MCF 10A (cell line): ENCODE measurements at regions not wholly inside any gene's neighbourhood (a gene's known extent, or its start where the extent isn't known, plus 50 kb on each side); places are given as distances from the start of the nearest gene placed in this dataset.

Experiments used
- BruUV-seq: library from RNA; stranded (reverse); fragments of 400-500 nt; replicated peaks from 2 replicates; lab custom pipeline; 2021; lab: Mats Ljungman, UMichigan
- CTCF ChIA-PET: fragments of 300-600 bp; sonication (Branson Sonifier 250); formaldehyde crosslinking; extraction: SDS; loops from one replicate; lab custom pipeline; 2021; ENCODE audit warnings: antibody characterized with exemption, inconsistent platforms; lab: Yijun Ruan, JAX
- POLR2A ChIA-PET: fragments of 300-600, 350-650 bp; sonication (Branson Sonifier 250); formaldehyde crosslinking; extraction: SDS; loops from one replicate; lab custom pipeline; 2020; ENCODE audit warnings: antibody characterized with exemption, inconsistent platforms; lab: Yijun Ruan, JAX
- DNase-seq: peaks from one replicate; pipeline ENCODE4 v3.0.0-alpha.2; 2018; ENCODE audit not compliant: unreplicated experiment
- H3K27ac Mint-ChIP-seq: one replicate; pipeline ENCODE4 v1.8.0; 2022; ENCODE audit warnings: mild to moderate bottlenecking, low read depth, mixed read lengths; ENCODE audit not compliant: unreplicated experiment
- H3K27me3 Mint-ChIP-seq: one replicate; pipeline ENCODE4 v1.8.0; 2022; ENCODE audit warnings: mixed read lengths; ENCODE audit not compliant: insufficient read depth, unreplicated experiment
- H3K36me3 Mint-ChIP-seq: one replicate; pipeline ENCODE4 v1.8.0; 2022; ENCODE audit warnings: mild to moderate bottlenecking, moderate library complexity, mixed read lengths; ENCODE audit not compliant: insufficient read depth, unreplicated experiment
- H3K4me1 Mint-ChIP-seq: one replicate; pipeline ENCODE4 v1.8.0; 2022; ENCODE audit warnings: mixed read lengths; ENCODE audit not compliant: insufficient read depth, unreplicated experiment
- H3K4me3 Mint-ChIP-seq: one replicate; pipeline ENCODE4 v1.8.0; 2022; ENCODE audit warnings: mild to moderate bottlenecking, moderate library complexity, mixed read lengths; ENCODE audit not compliant: unreplicated experiment
- H3K9me3 Mint-ChIP-seq: one replicate; pipeline ENCODE4 v1.8.0; 2022; ENCODE audit warnings: mixed read lengths; ENCODE audit not compliant: unreplicated experiment
- intact Hi-C: fragments of 100-400 bp; cut with micrococcal nuclease; formaldehyde crosslinking; loops from 2 replicates; pipeline ENCODE4 v1.14.1; 2022
- TF ChIP-seq, protein P1 (sequence below): fragments of 200-600 bp; IDR thresholded peaks from one replicate; pipeline ENCODE4 v1.8.0; 2022; ENCODE audit warnings: antibody characterized with exemption, mild to moderate bottlenecking; ENCODE audit not compliant: unreplicated experiment

DNA sequence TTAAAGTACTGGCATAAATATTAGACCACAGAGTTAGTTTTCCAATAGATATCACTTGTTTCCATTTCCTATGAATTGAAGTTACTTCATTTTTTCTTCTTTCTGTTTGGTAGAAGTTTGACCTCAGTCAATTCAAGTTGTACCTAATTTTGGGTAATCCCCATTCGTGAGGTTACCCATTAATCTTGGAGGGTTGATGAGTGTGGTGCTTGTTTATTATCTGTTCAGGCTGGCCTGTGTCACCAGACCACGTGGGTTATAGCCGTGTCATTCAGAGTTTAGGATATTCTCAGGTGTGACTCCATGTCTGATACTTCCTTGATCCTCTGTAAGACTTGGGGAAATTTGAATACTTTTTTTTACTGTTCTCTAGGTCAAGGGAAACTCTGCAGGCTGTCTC lies 133.9 kb upstream of the TPK1 start:
- Mint-ChIP-seq H3K27me3 (peaks cover 19% of the 10 kb centered on the region), H3K4me1 (no peaks in the 10 kb centered on the region), H3K4me3 (no peak overlapping the region), H3K27ac (no peak overlapping the region), H3K9me3 (no peaks in the 10 kb centered on the region), H3K36me3 (no peaks in the 10 kb centered on the region)
- no TSS peak for BruUV-seq
- no peak for DNase-seq
- TF ChIP-seq, protein P1, sequence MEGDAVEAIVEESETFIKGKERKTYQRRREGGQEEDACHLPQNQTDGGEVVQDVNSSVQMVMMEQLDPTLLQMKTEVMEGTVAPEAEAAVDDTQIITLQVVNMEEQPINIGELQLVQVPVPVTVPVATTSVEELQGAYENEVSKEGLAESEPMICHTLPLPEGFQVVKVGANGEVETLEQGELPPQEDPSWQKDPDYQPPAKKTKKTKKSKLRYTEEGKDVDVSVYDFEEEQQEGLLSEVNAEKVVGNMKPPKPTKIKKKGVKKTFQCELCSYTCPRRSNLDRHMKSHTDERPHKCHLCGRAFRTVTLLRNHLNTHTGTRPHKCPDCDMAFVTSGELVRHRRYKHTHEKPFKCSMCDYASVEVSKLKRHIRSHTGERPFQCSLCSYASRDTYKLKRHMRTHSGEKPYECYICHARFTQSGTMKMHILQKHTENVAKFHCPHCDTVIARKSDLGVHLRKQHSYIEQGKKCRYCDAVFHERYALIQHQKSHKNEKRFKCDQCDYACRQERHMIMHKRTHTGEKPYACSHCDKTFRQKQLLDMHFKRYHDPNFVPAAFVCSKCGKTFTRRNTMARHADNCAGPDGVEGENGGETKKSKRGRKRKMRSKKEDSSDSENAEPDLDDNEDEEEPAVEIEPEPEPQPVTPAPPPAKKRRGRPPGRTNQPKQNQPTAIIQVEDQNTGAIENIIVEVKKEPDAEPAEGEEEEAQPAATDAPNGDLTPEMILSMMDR: no peak
- CTCF ChIA-PET: no interaction called here
- POLR2A ChIA-PET: no interaction called here
- intact Hi-C loops: no loop called here

DNA sequence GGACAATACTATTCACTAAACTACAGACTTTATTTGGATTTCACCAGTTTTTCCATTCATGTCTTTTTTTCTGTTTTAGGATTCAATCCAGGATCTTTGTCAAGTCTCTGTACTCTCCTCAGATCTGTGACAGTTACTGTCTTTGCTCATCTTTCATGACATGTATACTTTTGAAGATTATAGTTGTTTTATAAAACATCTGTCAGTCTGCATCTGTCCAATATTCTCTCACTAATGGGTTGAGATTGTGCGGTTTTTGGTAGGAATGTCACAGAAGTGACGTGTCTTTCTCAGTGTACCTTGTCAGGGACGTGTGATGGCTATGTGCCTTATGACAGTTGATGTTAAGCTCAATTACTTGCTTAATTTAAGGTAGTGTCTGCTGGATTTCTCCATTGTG lies 124.9 kb upstream of the TPK1 start:
- DNase-seq: no peak
- Mint-ChIP-seq H3K4me1 (no peaks in the 10 kb centered on the region), H3K36me3 (no peaks in the 10 kb centered on the region), H3K27me3 (no peaks in the 10 kb centered on the region), H3K9me3 (no peaks in the 10 kb centered on the region), H3K4me3 (no peak overlapping the region), H3K27ac (no peak overlapping the region)
- ChIA-PET CTCF (interaction anchor here (1.1 kb wide), 1 partner anchor 8 kb away, joined by 5 read pairs; no protein-coding TSS in a partner anchor), POLR2A (no interaction called here)
- intact Hi-C loops: no loop called here
- TF ChIP-seq, protein P1: no peak
- no TSS peak for BruUV-seq

DNA sequence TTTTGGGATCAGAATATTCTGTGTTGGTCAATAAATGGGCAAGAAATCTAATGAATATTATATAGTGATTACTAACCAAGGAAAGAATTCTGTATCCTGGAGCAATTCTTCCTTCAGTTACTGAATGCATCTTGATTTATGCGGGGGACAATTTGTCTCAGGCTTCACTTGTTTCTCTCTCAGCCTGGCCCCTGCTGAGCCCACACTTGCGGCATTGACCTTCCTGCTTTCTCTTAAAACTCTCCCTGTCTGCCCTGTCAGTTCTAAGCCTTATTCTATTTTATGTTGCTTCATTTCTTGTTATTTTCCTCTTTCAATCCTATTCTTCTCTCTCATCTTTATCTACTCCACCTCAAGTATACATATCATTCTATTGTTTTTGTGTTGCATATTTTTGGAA lies 122.1 kb upstream of the TPK1 start:
- intact Hi-C loops: no loop called here
- Mint-ChIP-seq H3K9me3 (no peaks in the 10 kb centered on the region), H3K36me3 (no peaks in the 10 kb centered on the region), H3K4me3 (no peak overlapping the region), H3K27me3 (no peaks in the 10 kb centered on the region), H3K27ac (no peak overlapping the region), H3K4me1 (no peaks in the 10 kb centered on the region)
- no peak for DNase-seq
- CTCF ChIA-PET: no interaction called here
- POLR2A ChIA-PET: no interaction called here
- TF ChIP-seq, protein P1: no peak
- BruUV-seq: no TSS peak

DNA sequence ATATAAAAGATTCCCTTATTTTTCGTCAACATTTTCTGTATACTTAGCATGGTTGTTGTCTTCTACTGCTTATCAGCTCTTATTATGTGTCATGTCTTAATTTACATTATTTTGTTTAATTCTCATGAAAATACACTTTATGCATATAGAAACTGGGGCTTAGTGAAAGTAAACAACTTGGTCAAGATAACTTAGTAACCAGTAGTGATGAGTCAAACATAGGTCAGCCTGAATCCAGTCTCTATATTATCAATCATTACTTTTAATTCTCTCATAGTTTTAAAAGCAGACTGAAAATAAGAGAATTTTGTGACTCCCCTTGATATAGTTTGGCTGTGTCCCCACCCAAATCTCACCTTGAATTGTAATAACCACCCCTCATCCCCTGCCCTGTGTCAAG lies 119.6 kb upstream of the TPK1 start:
- Mint-ChIP-seq H3K4me1 (no peaks in the 10 kb centered on the region), H3K27me3 (no peaks in the 10 kb centered on the region), H3K36me3 (no peaks in the 10 kb centered on the region), H3K4me3 (no peak overlapping the region), H3K9me3 (no peaks in the 10 kb centered on the region), H3K27ac (no peak overlapping the region)
- intact Hi-C loops: no loop called here
- TF ChIP-seq, protein P1: no peak
- no TSS peak for BruUV-seq
- DNase-seq: no peak
- CTCF ChIA-PET: interaction anchor here (0.6 kb wide), 2 partner anchors 19 to 109 kb away, joined by 3 read pairs; no protein-coding TSS in a partner anchor
- POLR2A ChIA-PET: no interaction called here
